ENCODE measurements at regions not wholly inside any gene's neighbourhood (a gene's known extent, or its start where the extent isn't known, plus 50 kb on each side); places are given as distances from the start of the nearest gene placed in this dataset.

DNA sequence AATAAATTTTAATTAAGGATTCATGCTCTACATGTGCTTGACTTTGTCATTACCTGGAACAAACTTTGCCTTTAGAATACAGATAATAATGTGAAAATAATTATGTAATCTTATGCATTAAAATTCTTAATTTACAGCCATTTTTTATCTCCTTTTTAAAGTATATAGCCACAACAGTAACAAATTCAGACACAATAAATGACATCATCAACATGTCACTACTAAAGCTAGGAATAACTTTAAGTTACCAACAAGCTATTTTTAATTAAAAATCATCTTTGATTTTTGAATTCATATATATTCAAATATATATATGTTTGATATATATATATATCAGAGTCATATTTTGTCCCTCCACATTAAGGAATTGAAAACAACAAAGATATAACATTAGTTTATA is 107.7 kb downstream of the MAD2L1 start:
- TF ChIP-seq FOS (IDR thresholded peaks at IDR 0.05; ENCODE audit: low read depth, low read length) = no peak
- TF ChIP-seq, protein P1, sequence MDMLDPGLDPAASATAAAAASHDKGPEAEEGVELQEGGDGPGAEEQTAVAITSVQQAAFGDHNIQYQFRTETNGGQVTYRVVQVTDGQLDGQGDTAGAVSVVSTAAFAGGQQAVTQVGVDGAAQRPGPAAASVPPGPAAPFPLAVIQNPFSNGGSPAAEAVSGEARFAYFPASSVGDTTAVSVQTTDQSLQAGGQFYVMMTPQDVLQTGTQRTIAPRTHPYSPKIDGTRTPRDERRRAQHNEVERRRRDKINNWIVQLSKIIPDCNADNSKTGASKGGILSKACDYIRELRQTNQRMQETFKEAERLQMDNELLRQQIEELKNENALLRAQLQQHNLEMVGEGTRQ (IDR thresholded peaks at IDR 0.05; ENCODE audit: low read depth, low read length) = no peak
- TF ChIP-seq NFE2L2 (IDR thresholded peaks at IDR 0.05; ENCODE audit: low read depth, low read length) = no peak
- no peak for TF ChIP-seq CEBPB (IDR thresholded peaks at IDR 0.05; ENCODE audit: low read depth, low read length)
- no peak for TF ChIP-seq RAD21 (IDR thresholded peaks at IDR 0.05; ENCODE audit: low read length)
- TF ChIP-seq, protein P2, sequence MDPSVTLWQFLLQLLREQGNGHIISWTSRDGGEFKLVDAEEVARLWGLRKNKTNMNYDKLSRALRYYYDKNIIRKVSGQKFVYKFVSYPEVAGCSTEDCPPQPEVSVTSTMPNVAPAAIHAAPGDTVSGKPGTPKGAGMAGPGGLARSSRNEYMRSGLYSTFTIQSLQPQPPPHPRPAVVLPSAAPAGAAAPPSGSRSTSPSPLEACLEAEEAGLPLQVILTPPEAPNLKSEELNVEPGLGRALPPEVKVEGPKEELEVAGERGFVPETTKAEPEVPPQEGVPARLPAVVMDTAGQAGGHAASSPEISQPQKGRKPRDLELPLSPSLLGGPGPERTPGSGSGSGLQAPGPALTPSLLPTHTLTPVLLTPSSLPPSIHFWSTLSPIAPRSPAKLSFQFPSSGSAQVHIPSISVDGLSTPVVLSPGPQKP (IDR thresholded peaks at IDR 0.05; ENCODE audit: borderline replicate concordance, low read depth, low read length) = no peak
- TF ChIP-seq SMC3 (IDR thresholded peaks at IDR 0.05; ENCODE audit: low read depth, low read length) = no peak
- no peak for TF ChIP-seq POLR2A (IDR thresholded peaks at IDR 0.05; ENCODE audit: low read depth, low read length)
- TF ChIP-seq MAZ (IDR thresholded peaks at IDR 0.05; ENCODE audit: borderline replicate concordance, low read depth, low read length) = no peak
- no peak for TF ChIP-seq RFX5 (IDR thresholded peaks at IDR 0.05; ENCODE audit: low read depth, low read length)
- no peak overlapping the region for H3K4me3 ChIP-seq (ENCODE audit: insufficient read depth, low read depth, low read length)
- ChIA-PET POLR2A (ENCODE audit: unreplicated experiment) (no interaction called here), CTCF (no interaction called here)
- no peak overlapping the region for H3K9ac ChIP-seq (ENCODE audit: low read depth, low read length)
- H2BK120ac ChIP-seq (ENCODE audit: low read depth, low read length) = no peak overlapping the region
- H2BK20ac ChIP-seq (ENCODE audit: low read depth, low read length) = no peak overlapping the region
- no peak overlapping the region for H2BK15ac ChIP-seq (ENCODE audit: low read depth, low read length)
- no peaks in the 10 kb centered on the region for H3K4me1 ChIP-seq (ENCODE audit: control insufficient read depth, insufficient read depth, low read length)
- no peaks in the 10 kb centered on the region for H3K9me1 ChIP-seq (ENCODE audit: insufficient read depth, low read length)
- no peak overlapping the region for H3K27ac ChIP-seq (ENCODE audit: insufficient read depth, low read length)
- dilution Hi-C loops (cut with HindIII; ENCODE audit: low sequenced_read_pairs, unreplicated experiment) (no loop called here), intact Hi-C loops (cut with micrococcal nuclease) (no loop called here), in situ Hi-C loops (cut with MboI; ENCODE audit: low sequenced_read_pairs) (no loop called here)
- no peak overlapping the region for H3K18ac ChIP-seq (ENCODE audit: low read depth, low read length)
- no peak for ATAC-seq (ENCODE audit: low read depth)
- H4K91ac ChIP-seq (ENCODE audit: insufficient read depth, low read depth, low read length) = no peak overlapping the region
- no peak overlapping the region for H2AFZ ChIP-seq (replicated peaks; ENCODE audit: low read length, poor library complexity)
- H4K8ac ChIP-seq (ENCODE audit: low read depth in 2 of 2, low read length in 2 of 2) = no peak overlapping the region
- no peaks in the 10 kb centered on the region for H3K36me3 ChIP-seq (ENCODE audit: control insufficient read depth, insufficient read depth, low read length)
- H3K27me3 ChIP-seq (ENCODE audit: control insufficient read depth, insufficient read depth, low read length) = no peaks in the 10 kb centered on the region
- H4K20me1 ChIP-seq (ENCODE audit: insufficient read depth, low read length) = no peaks in the 10 kb centered on the region
- H3K79me1 ChIP-seq (ENCODE audit: low read depth in 1 of 2, low read length in 2 of 2) = no peaks in the 10 kb centered on the region
- no peaks in the 10 kb centered on the region for H3K9me3 ChIP-seq (ENCODE audit: control insufficient read depth, insufficient read depth, low read length)
- no TSS peak for BruUV-seq (replicated peaks)
- no peak overlapping the region for H2AK9ac ChIP-seq (replicated peaks; ENCODE audit: low read depth, low read length, poor library complexity)
- no peak overlapping the region for H3K4ac ChIP-seq (ENCODE audit: low read depth, low read length)
- H3K14ac ChIP-seq (replicated peaks; ENCODE audit: low read depth, low read length) = no peak overlapping the region
- no peak for DNase-seq
- H3K23ac ChIP-seq (ENCODE audit: low read depth, low read length) = no peak overlapping the region
- no peak overlapping the region for H3K4me2 ChIP-seq (ENCODE audit: low read depth, low read length)
- no peak overlapping the region for H3K56ac ChIP-seq (ENCODE audit: extremely low read depth, insufficient read depth, low read length)
- no peak overlapping the region for H2AK5ac ChIP-seq (ENCODE audit: low read depth, low read length)
- H2BK5ac ChIP-seq (ENCODE audit: low read depth, low read length, poor library complexity, severe bottlenecking) = no peak overlapping the region
- no peak overlapping the region for H4K5ac ChIP-seq (ENCODE audit: low read depth, low read length)
